GM21381 (cell line): ENCODE measurements at regions not wholly inside any gene's neighbourhood (a gene's known extent, or its start where the extent isn't known, plus 50 kb on each side); places are given as distances from the start of the nearest gene placed in this dataset.
"Not testable (repeated sequence)": the region's sequence is repeated elsewhere in the genome, so short reads cannot be mapped to it uniquely, and the experiment has no call there.

Source experiments
- ATAC-seq: cut with Tn5 transposase; IDR thresholded peaks from one replicate; pipeline ENCODE4 v1.9.1; 2021; ENCODE audit warnings: mild to moderate bottlenecking, moderate library complexity; ENCODE audit not compliant: unreplicated experiment

DNA sequence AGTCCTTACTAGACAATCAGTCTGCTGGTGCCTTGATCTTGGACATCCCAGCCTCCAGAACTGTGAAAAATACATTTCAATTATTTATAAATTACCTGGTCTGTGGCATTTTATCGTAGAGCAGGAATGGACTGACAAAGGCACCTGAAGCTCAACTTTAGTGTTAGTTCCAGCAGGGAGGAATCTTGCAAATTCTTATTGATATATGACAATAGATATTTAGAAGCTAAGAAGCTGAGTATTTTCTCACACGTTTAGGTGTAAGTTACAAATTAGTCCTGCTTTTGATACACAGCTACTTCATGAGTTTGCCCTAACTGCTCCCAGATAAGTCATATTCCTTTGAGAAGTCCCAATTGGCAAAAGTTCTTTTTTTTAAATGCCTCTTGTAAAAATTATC lies 138.0 kb upstream of the ZNF217 start:
- ATAC-seq = no peak

GRCh38 chr20:53728359-53728758 lies 134.7 kb upstream of the ZNF217 start:
- ATAC-seq = no peak

DNA sequence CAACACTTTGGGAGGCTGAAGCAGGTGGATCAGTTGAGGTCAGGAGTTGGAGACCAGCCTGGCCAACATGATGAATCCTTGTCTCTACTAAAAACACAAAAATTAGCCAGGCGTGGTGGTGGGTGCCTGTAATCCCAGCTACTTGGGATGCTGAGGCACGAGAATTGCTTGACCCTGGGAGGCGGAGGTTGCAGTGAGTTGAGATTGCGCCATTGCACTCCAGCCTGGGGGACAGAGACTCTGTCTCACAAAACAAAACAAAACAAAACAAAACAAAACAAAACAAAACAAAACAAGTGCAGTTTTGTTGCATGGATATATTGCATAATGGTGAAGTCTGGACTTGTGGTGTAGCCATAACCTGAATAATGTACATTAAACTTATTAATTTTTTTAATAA lies 133.6 kb upstream of the ZNF217 start:
- not testable (repeated sequence) for ATAC-seq

DNA sequence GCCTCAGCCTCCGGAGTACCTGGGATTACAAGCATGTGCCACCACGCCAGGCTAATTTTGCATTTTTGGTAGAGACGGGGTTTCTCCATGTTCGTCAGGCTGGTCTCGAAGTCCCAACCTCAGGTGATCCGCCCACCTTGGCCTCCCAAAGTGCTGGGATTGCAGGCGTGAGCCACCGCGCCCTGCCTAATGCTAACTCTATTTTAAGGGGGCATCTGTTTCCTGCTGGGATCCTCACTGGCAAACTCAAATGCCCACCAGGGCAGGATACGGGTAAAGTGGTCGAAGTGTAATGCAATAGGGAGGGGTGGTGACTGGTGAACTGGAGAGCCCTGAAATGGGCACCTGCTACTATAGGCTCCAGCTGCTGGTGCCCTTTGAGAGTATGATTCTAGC lies 131.9 kb upstream of the ZNF217 start:
- no peak for ATAC-seq

GRCh38 chr20:53723621-53724020 lies 130.0 kb upstream of the ZNF217 start:
- ATAC-seq = no peak

DNA sequence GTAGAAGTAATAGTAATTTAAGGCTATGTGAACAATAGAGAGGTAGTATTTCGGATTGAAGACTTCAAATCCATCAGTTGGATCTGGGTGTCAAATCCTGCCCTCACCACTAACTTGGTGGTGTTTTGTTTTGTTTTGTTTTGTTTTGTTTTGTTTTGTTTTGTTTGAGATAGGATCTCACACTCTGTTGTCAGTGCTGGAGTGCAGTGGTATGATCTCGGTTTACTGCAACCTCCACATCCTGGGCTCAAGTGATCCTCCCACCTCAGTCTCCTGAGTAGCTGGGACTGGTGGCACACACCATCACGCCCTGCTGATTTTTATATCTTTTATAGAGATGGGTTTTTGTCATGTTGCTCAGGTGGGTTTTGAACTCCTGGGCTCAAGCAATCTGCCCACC lies 129.4 kb upstream of the ZNF217 start:
- no peak for ATAC-seq

- no peak for ATAC-seq
Measured at GRCh38 chr20:53722515-53723036, 128.9 kb upstream of the ZNF217 start.

- not testable (repeated sequence) for ATAC-seq
Measured at GRCh38 chr20:53721445-53721963, 127.9 kb upstream of the ZNF217 start.

DNA sequence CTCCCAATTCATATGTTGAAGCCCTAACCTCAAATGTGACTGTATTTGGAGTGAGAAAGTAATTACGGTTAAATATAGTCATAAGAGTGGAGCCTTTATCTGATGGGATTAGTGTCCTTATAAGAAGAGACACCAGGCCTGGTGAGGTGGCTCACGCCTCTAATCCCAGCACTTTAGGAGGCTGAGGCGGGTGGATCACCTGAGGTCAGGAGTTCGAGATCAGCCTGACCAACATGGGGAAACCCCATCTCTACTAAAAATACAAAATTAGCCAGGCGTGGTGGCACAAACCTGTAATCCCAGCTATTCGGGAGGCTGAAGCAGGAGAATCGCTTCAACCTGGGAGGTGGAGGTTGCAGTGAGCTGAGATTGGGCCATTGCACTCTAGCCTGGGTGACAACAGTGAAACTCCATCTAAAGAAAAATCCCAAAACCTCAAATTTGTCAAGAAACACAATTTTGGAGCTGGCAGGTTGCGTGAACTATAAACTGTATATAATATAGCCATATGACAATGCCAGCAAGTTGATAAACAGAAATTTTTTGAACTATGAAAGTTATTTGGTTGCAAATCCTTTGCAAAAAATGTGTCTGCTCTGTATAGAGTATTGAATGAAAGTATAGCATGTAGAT lies 125.6 kb upstream of the ZNF217 start:
- not testable (repeated sequence) for ATAC-seq

- no peak for ATAC-seq
Measured at GRCh38 chr20:53718142-53719021, 124.7 kb upstream of the ZNF217 start.

DNA sequence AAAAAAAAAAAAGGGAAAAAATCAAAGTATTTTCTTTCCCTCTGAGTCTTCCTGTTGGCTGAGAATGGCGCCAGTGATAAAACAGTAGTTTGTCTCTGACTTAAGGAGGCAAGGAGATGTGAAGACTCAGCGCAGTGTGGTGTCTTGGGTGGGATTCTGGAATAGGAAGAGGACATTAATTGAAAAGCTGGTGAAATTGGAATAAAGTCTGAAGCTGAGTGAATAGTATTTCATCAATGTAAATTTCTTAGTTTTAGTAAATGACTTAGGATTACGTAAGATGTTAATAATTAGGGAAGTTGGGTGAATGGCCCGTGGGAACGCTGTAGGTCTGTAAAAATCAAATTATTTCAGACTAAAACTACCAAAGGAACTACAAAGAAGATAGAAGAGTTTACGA lies 122.8 kb upstream of the ZNF217 start:
- no peak for ATAC-seq

DNA sequence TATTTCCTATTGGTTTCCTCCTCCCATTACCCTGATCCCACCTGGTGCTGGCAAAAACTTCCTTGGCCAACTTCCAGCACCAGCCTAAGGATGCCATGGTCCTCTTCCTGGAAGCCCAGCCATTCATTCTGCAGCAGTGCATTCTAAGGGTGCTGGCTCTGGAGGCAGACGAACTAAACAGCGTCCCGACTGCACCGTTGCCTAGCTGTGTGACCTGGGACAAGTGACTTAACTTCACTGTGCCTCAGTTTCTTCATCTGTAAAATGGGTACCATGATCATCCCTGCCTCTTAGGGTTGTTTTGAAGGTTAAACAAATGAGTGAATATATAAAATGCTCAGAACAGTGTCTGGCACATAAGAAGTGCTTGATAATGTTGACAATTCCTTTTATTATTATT lies 120.9 kb upstream of the ZNF217 start:
- no peak for ATAC-seq

- ATAC-seq = no peak
Measured at GRCh38 chr20:53713328-53714056, 119.9 kb upstream of the ZNF217 start.

DNA sequence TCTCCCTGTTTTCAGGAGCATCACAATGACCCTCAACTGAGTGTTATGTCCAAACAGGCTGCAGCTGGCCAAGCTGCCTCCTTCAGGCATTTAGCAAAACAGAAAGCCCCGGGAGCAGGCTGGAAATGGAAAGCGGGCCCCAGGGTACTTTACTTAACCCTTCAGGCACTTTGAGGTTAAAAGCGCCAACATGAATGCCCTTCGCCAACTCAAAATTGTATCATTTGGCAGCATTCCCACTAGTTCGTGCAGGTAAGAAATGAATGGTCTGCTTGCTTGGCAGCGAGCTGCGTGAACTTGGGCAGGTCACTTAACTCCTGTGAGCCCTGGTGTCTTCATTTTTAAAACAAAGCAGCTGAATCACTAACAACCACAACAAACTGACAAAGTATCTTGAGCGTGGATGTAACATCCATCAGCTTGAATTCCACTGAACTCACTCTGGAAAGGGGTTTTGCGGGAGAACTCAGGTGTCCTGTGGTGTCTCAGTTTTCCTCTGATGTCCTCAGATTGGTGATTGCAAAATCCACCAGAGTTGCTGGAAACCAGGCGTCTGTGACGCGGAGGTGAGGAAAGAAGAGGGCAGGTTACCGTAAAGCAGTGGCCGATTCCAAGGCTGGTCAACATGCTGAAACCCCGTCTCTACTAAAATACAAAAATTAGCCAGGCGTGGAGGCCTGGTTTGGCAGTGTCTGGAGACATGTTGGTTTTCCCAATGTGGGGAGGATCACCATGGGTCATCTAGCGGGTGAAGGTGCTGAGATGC lies 118.8 kb upstream of the ZNF217 start:
- ATAC-seq = no peak

- no peak for ATAC-seq
Measured at GRCh38 chr20:53711333-53712211, 117.9 kb upstream of the ZNF217 start.

DNA sequence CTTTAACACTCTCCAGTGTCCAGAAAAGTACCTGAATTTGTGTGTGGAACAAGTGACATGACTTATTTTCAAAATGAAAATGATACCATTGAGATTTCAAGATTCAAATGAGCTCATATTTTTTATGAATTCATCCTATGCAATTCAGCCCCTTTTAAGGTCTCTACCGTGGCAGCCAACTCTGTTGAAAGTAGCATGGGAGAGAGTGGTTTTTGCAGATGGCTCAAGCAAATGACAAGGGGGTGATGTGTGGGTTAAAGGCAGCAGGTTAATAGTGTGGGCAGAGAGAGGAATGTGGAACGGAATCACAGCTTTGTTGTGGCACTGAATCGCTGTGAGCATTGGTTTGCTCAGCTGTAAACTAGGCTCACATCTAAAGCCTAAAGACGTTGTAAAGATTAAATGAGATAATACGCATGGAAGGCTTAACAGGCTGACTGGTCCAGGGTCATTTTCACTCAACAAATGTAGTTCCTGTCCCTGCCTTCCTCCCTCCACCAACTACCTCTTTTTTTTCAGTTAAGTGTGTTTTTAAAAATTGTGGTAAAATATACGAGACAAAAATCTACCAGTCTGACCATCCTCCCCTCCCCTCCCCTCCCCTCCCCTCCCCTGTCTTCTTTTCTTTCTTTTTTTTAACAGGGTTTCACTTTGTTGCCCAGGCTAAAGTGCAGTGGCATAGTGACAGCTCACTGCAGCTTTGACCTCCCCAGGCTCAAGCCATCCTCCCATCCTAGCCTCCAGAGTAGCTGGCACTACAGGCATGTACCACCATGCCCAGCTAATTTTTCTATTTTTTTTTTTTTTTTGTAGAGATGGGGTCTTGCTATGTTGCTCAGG lies 114.7 kb upstream of the ZNF217 start:
- peak; percentile 60 for ATAC-seq

GRCh38 chr20:53707371-53708055 lies 113.9 kb upstream of the ZNF217 start:
- ATAC-seq = peak; percentile 25
